Heart right ventricle (tissue), 16 donors: ENCODE measurements at regions not wholly inside any gene's neighbourhood (a gene's known extent, or its start where the extent isn't known, plus 50 kb on each side); places are given as distances from the start of the nearest gene placed in this dataset.

Source experiments
- ATAC-seq, 8 donors: fragments of 200-7000 bp; cut with Tn5 transposase; one replicate each; pipeline ENCODE4 v1.9.1; 2020; ENCODE audit warnings: mild to moderate bottlenecking in 8 of 8, moderate library complexity in 8 of 8, moderate number of reproducible peaks in 1 of 8
- DNase-seq, 2 donors: peaks; one replicate each; pipeline ENCODE4 v3.0.0-alpha.2; 2020
- H3K27ac ChIP-seq, 10 donors: fragments of 200-600 bp; sonication (generic) in 2 of 10; one replicate each; pipeline versions ENCODE4 v1.5.0 to v1.8.0; 2020 to 2022; ENCODE audit warnings: mild to moderate bottlenecking in 3 of 10
- H3K27me3 ChIP-seq, 7 donors: fragments of 200-600 bp; one replicate each; pipeline ENCODE4 v1.8.0; 2021 to 2022; ENCODE audit warnings: mild to moderate bottlenecking in 2 of 7
- H3K36me3 ChIP-seq, 9 donors: fragments of 200-600 bp; sonication (generic) in 1 of 9; one replicate each; pipeline versions ENCODE4 v1.5.0 to v1.8.0; 2020 to 2022; ENCODE audit warnings: mild to moderate bottlenecking in 2 of 9
- H3K4me1 ChIP-seq, 9 donors: fragments of 200-600 bp; sonication (generic) in 1 of 9; one replicate each; pipeline versions ENCODE4 v1.5.0 to v1.8.0; 2020 to 2022; ENCODE audit warnings: mild to moderate bottlenecking in 4 of 9
- H3K4me3 ChIP-seq, 10 donors: fragments of 200-600 bp; sonication (generic) in 2 of 10; one replicate each; pipeline versions ENCODE4 v1.5.0 to v1.8.0; 2020 to 2022; ENCODE audit warnings: mild to moderate bottlenecking in 7 of 10, moderate library complexity in 2 of 10
- H3K9me3 ChIP-seq, 11 donors: fragments of 200-600 bp in 10 of 11; sonication (generic) in 2 of 11; one replicate each; pipeline versions ENCODE4 v1.5.0 to v1.8.0; 2013 to 2022; ENCODE audit warnings: mild to moderate bottlenecking in 2 of 11, control low read depth in 1 of 11, moderate library complexity in 1 of 11
- WGBS, 2 donors: extraction: QIAGEN DNeasy Blood & Tissue Kit; methylation state at CpG; one replicate each; pipeline ENCODE4 v1.1.7; 2013; ENCODE audit warnings: inconsistent platforms in 1 of 2; 5-methylcytosine and 5-hydroxymethylcytosine counted together
- intact Hi-C, 10 donors: fragments of 100-400 bp; cut with DNase I; formaldehyde crosslinking; loops; one replicate each; pipeline versions ENCODE4 v1.11.1 to v1.14.2; 2022
- TF ChIP-seq, protein P1 (sequence below), 9 donors: fragments of 200-600 bp; sonication (generic) in 2 of 9; IDR thresholded peaks; one replicate each; pipeline versions ENCODE4 v1.5.0 to v1.8.0; 2021 to 2022; ENCODE audit warnings: antibody characterized with exemption in 9 of 9, mild to moderate bottlenecking in 5 of 9, moderate library complexity in 1 of 9
- donor health status: Arrhythmogenic right ventricular cardiomyopathy.
- donor health status: ischemic (EF 13 %, LVEDD 7.1; RV severe dilation, severe dysfunction).
- donor health status: healthy with polysubstance abuse.
- donor health status: DM: no; HTN: yes; CAD: no.
- donor health status: DM: no; HTN: no; CAD: no.
- donor health status: ischemic (EF 25% LVEDD 6.9; RV normal size, moderate dysfunction).
- donor health status: ischemic (EF 25% LVEDD 5.7; RV mildly dilated, moderate dysfunction).
- donor health status: healthy.
- donor health status: DM: yes; HTN: yes; CAD: no.
- donor health status: Ischemic cardiomyopathy.
- donor health status: ischemic (EF 35%, LVEDD 5.7; RV mildly dilated, moderate dysfunction).
- donor health status: nonischemic (EF 11% LVEDD 7.7; RV severe dilation, severe dysfunction).
- donor health status: DM: yes; HTN: yes; CAD: no.
- donor health status: PGD.
- donor health status: ischemic (EF 29% LVEDD 5.4; RV normal size, mild dysfunction).
- donor health status: nonischemic (EF 23%, LVEDD 6.1; RV moderate dilation, normal function).

DNA sequence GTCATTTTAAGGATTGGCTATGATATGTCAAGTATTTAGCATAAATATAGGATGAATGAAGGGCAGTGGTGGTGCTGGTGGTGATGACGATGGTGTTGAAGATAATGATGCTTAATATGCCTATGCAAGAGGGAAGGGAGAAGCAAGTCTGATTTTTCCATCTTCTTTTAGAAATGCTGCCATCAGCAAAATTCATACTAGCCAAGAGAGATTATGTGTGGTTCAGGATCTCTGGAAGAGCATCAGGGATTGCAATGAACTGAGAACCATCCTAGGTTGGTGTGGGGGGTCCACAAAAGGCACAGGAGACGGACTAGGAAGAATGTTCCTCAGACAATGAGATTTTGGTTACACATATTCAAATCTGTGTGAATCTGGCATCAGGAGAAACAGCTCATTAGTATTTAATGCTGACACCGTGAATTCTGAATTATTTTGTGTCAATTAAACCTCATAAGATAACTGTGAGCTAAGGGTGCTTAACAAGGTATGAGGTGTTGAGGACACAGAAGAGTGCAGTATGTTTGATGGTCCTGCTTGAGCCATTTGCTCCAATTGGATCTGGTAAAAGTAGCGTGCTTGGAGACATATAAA, 1120.8 kb upstream of the GOT2 start:
- ATAC-seq (no peak), DNase-seq (no peak)
- Histone ChIP-seq H3K4me3 (no peak overlapping the region), H3K27me3 (no peaks in the 10 kb centered on the region), H3K27ac (no peak overlapping the region), H3K36me3 (no peaks in the 10 kb centered on the region), H3K9me3 (no peaks in the 10 kb centered on the region), H3K4me1 (no peaks in the 10 kb centered on the region)
- intact Hi-C loops, result no loop called here
- WGBS, 2 donors, result 76 to 84% methylated on average over 4 of the region's 4 CpGs
- TF ChIP-seq, protein P1, sequence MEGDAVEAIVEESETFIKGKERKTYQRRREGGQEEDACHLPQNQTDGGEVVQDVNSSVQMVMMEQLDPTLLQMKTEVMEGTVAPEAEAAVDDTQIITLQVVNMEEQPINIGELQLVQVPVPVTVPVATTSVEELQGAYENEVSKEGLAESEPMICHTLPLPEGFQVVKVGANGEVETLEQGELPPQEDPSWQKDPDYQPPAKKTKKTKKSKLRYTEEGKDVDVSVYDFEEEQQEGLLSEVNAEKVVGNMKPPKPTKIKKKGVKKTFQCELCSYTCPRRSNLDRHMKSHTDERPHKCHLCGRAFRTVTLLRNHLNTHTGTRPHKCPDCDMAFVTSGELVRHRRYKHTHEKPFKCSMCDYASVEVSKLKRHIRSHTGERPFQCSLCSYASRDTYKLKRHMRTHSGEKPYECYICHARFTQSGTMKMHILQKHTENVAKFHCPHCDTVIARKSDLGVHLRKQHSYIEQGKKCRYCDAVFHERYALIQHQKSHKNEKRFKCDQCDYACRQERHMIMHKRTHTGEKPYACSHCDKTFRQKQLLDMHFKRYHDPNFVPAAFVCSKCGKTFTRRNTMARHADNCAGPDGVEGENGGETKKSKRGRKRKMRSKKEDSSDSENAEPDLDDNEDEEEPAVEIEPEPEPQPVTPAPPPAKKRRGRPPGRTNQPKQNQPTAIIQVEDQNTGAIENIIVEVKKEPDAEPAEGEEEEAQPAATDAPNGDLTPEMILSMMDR (IDR thresholded peaks at IDR 0.05), result no peak

DNA sequence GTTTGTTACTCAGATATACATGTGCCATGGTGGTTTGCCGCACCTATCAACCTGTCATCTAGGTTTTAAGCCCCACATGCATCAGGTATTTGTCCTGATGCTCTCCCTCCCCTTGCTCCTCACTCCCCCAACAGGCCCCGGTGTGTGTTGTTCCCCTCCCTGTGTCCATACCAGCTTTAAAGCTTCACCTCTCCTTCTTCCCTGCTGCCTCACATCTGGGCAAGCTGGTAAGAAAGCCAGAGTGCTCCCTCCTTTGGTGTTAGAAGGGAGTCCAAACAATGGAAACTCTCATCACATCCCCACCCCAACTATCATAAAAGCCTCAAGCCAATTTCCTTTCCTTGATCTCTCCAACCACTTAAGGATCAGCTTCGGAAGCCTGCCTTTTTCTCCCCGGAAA, 1115.6 kb upstream of the GOT2 start:
- WGBS, 2 donors, result 79 to 80% methylated on average over 4 of the region's 4 CpGs
- no peak for ATAC-seq
- peaks cover 0 to 2% (median 0%) of the 10 kb centered on the region in 11 donors for H3K9me3 ChIP-seq
- TF ChIP-seq, protein P1 (IDR thresholded peaks at IDR 0.05), result no peak
- DNase-seq, result no peak
- no peaks in the 10 kb centered on the region for H3K36me3 ChIP-seq
- no peaks in the 10 kb centered on the region for H3K27me3 ChIP-seq
- no peak overlapping the region for H3K4me3 ChIP-seq
- H3K4me1 ChIP-seq, result no peaks in the 10 kb centered on the region
- H3K27ac ChIP-seq, result no peak overlapping the region
- intact Hi-C loops, result no loop called here

DNA sequence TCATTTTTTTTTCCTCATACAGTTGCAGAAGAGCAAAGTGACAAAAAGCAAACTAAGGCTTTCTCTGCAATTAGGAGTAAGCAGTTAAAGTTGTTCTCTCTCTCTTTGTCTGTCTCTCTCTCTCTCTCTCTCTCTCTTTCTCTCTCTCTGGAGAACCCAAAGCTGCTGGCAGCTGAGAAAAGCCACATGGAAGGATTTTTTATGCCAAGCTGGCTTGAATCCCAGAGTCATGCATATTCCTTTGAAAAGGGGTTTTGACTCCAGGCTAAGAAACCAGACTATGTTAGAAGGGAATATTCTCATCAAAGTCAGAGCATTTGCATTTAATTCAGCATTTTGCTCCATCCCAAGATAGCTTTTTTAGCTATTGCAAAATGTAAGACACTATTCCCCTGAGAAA, 1114.2 kb upstream of the GOT2 start:
- Histone ChIP-seq H3K4me3 (no peak overlapping the region), H3K27me3 (no peaks in the 10 kb centered on the region), H3K36me3 (no peaks in the 10 kb centered on the region), H3K4me1 (no peaks in the 10 kb centered on the region), H3K27ac (no peak overlapping the region), H3K9me3 (peaks cover 0 to 17% (median 3%) of the 10 kb centered on the region in 11 donors)
- TF ChIP-seq, protein P1 (IDR thresholded peaks at IDR 0.05), result no peak
- ATAC-seq, result no peak
- DNase-seq, result no peak
- intact Hi-C loops, result no loop called here

DNA sequence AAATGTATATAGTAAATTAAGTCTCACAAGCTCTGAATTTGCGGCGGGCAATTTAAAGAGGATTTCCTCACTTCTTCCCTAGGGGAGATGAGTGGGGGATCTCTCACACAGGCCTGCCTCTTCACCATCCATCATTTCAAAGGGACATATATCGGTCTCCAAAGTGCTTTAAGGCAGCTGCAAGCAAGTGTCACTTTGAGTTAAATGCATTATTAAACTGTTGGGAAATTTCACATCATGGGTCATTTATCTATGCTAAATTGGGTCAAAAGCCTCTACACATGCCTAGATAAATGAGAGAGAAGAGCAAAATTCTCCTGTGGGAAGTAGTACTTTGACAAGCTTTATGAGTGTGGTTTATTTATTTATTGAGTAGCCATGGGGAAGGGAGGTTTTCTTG, 1106.1 kb upstream of the GOT2 start:
- no peak overlapping the region for H3K4me3 ChIP-seq
- no peaks in the 10 kb centered on the region for H3K4me1 ChIP-seq
- intact Hi-C loops, result no loop called here
- ATAC-seq (no peak), DNase-seq (no peak)
- TF ChIP-seq, protein P1 (IDR thresholded peaks at IDR 0.05), result no peak
- no peaks in the 10 kb centered on the region for H3K27me3 ChIP-seq
- H3K36me3 ChIP-seq, result no peaks in the 10 kb centered on the region
- WGBS, 2 donors, result 82 to 87% methylated on average over 3 of the region's 3 CpGs
- no peak overlapping the region for H3K27ac ChIP-seq
- H3K9me3 ChIP-seq, result peaks cover 0 to 45% (median 8%) of the 10 kb centered on the region in 11 donors
